Adrenal gland (tissue), 9 donors: ENCODE measurements at regions not wholly inside any gene's neighbourhood (a gene's known extent, or its start where the extent isn't known, plus 50 kb on each side); places are given as distances from the start of the nearest gene placed in this dataset.

Source experiments
- DNase-seq, 7 donors: peaks; one replicate each; pipeline ENCODE4 v3.0.0-alpha.2; 2019 to 2020
- H3K27ac ChIP-seq, 5 donors: fragments of 200-600 bp; sonication (generic) in 4 of 5; 1 replicate in 3 of 5; 2 replicates in 2 of 5; pipeline versions ENCODE4 v1.5.1 to v1.8.0; 2016 to 2020; ENCODE audit warnings: mild to moderate bottlenecking in 1 of 5
- H3K27me3 ChIP-seq: fragments of 200-600 bp; 2 replicates; pipeline ENCODE4 v1.8.0; 2021
- H3K36me3 ChIP-seq, 2 donors: fragments of 200-600 bp; replicated peaks in 1 of 2; 1 replicate in 1 of 2; 2 replicates in 1 of 2; pipeline versions ENCODE4 v1.5.1 to v1.8.0; 2018 to 2022
- H3K4me1 ChIP-seq, 2 donors: fragments of 200-600 bp; replicated peaks in 1 of 2; 1 replicate in 1 of 2; 2 replicates in 1 of 2; pipeline versions ENCODE4 v1.5.1 to v1.8.0; 2018 to 2021
- H3K4me3 ChIP-seq, 4 donors: fragments of 200-600 bp; sonication (generic) in 3 of 4; one replicate each; pipeline ENCODE4 v1.5.1; 2016 to 2018
- H3K9me3 ChIP-seq, 3 donors: fragments of 200-600 bp; sonication (generic) in 1 of 3; replicated peaks in 1 of 3; 1 replicate in 2 of 3; 2 replicates in 1 of 3; pipeline versions ENCODE4 v1.5.1 to v1.8.0; 2016 to 2021
- POLR2A ChIP-seq, 2 donors: fragments of 450-650 bp; IDR thresholded peaks; one replicate each; pipeline ENCODE4 v1.6.1; 2017; ENCODE audit warnings: antibody characterized with exemption in 2 of 2, mild to moderate bottlenecking in 2 of 2, moderate library complexity in 1 of 2
- WGBS, 4 donors: extraction: QIAGEN DNeasy Blood & Tissue Kit in 2 of 4; methylation state at CpG; one replicate each; pipeline versions ENCODE4 v1.1.5 to v1.1.7; 2013 to 2017; 5-methylcytosine and 5-hydroxymethylcytosine counted together
- intact Hi-C, 2 donors: fragments of 100-400 bp; cut with DNase I; formaldehyde crosslinking; loops; one replicate each; pipeline versions ENCODE4 v1.14.1 to v1.15.0; 2022 to 2023
- TF ChIP-seq, protein P1 (sequence below), 6 experiments: fragments of 450-650 bp in 4 of 6; fragments of 200-600 bp in 2 of 6; sonication (generic) in 1 of 6; IDR thresholded peaks; 1 replicate in 5 of 6; 2 replicates in 1 of 6; pipeline versions ENCODE4 v1.5.1 to v1.8.0; 2016 to 2021; ENCODE audit warnings: antibody characterized with exemption in 6 of 6, mild to moderate bottlenecking in 2 of 6, moderate library complexity in 1 of 6
- donor health status: healthy with polysubstance abuse.
- donor health status: Bipolar disorder and iron deficiency.
- donor health status: DM: yes; HTN: yes; CAD: no.
- donor health status: DM: no; HTN: no; CAD: no.
- donor health status: DM: no; HTN: no; CAD: no.

DNA sequence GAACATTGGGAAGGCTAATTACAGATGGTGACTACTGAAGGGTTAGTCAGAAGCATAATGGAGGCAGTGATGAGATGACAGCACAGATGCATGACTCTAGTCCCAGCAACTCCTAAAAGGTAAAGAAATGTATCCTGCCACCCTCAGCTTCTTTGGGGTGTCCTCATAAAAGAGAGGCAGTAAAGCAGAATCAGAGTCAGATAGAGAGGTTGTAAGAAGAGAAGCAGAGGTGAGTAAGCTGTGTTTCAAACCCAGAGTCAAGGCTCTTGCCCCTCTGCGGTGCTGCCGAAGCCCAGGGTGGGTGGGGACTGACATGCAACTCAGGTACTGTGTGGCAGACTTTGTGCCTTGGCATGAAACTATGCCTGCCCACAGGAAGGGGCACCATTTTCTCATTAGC is 59.5 kb upstream of the PGM2 start:
- WGBS, 4 donors, result 57 to 95% (median 84%) methylated on average over 2 of the region's 2 CpGs
- TF ChIP-seq, protein P1, sequence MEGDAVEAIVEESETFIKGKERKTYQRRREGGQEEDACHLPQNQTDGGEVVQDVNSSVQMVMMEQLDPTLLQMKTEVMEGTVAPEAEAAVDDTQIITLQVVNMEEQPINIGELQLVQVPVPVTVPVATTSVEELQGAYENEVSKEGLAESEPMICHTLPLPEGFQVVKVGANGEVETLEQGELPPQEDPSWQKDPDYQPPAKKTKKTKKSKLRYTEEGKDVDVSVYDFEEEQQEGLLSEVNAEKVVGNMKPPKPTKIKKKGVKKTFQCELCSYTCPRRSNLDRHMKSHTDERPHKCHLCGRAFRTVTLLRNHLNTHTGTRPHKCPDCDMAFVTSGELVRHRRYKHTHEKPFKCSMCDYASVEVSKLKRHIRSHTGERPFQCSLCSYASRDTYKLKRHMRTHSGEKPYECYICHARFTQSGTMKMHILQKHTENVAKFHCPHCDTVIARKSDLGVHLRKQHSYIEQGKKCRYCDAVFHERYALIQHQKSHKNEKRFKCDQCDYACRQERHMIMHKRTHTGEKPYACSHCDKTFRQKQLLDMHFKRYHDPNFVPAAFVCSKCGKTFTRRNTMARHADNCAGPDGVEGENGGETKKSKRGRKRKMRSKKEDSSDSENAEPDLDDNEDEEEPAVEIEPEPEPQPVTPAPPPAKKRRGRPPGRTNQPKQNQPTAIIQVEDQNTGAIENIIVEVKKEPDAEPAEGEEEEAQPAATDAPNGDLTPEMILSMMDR (IDR thresholded peaks at IDR 0.05), result no peak
- TF ChIP-seq POLR2A (IDR thresholded peaks at IDR 0.05), result no peak
- intact Hi-C loops, result no loop called here

DNA sequence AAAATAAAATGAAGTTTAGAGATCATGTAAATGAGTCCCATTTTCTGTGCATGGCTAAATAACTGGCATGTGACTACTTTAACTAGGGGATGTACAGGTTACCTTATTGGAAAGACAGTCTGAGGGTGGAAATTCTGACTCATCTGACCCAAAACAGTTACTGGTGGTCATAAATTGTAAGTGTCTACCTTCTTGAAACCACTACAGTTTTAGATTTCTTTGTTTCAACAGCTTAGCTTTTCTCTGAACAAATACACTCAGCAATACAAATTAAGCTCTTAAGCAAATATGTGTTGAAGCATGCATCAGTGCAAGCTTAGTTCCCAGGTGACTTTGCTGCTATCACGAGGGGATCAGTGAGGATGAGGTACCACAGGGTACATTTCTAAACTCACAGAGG is 60.7 kb upstream of the PGM2 start:
- Histone ChIP-seq H3K27ac (no peak overlapping the region), H3K36me3 (no peaks in the 10 kb centered on the region), H3K4me1 (no peaks in the 10 kb centered on the region), H3K27me3 (no peaks in the 10 kb centered on the region), H3K9me3 (no peaks in the 10 kb centered on the region), H3K4me3 (no peak overlapping the region)
- DNase-seq, result no peak
- TF ChIP-seq, protein P1 (IDR thresholded peaks at IDR 0.05), result no peak
- no peak for TF ChIP-seq POLR2A (IDR thresholded peaks at IDR 0.05)
- WGBS, 4 donors, result 78 to 95% (median 82%) methylated on average over 1 of the region's 1 CpG
- intact Hi-C loops, result no loop called here

More for the DNA sequence above, 59.5 kb upstream of the PGM2 start:
- H3K27me3 ChIP-seq, result no peaks in the 10 kb centered on the region
- H3K27ac ChIP-seq, result no peak overlapping the region
- H3K4me1 ChIP-seq, result no peaks in the 10 kb centered on the region
- DNase-seq, result no peak
- no peak overlapping the region for H3K4me3 ChIP-seq
- no peaks in the 10 kb centered on the region for H3K36me3 ChIP-seq
- no peaks in the 10 kb centered on the region for H3K9me3 ChIP-seq

DNA sequence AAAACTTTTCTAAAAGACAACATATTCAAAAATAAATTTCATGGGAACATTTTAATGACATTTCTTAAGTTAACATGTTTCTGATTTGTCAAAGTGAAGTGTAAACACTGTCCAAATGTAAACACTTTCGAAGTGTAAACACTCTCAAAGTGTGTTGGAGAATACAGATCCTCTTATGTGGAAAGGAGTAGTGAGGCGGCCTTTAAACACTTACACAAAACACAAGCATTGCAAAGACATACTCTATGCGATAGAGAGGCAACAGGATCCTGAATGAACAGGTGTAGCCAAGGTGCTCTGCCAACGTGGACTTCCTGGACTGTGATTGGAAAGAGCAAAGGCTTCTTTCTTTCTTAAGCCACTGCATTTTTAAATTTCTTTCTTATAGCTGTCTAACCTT is 62.7 kb upstream of the PGM2 start:
- no peak for DNase-seq
- Histone ChIP-seq H3K36me3 (no peaks in the 10 kb centered on the region), H3K4me3 (no peak overlapping the region), H3K4me1 (peaks cover 0 to under 1% of the 10 kb centered on the region in 2 donors), H3K27me3 (no peaks in the 10 kb centered on the region), H3K9me3 (no peaks in the 10 kb centered on the region), H3K27ac (no peak overlapping the region)
- TF ChIP-seq POLR2A (IDR thresholded peaks at IDR 0.05), result no peak
- TF ChIP-seq, protein P1 (IDR thresholded peaks at IDR 0.05), result no peak
- 77 to 89% (median 84%) methylated on average over 4 of the region's 4 CpGs for WGBS, 4 donors
- intact Hi-C loops, result no loop called here

DNA sequence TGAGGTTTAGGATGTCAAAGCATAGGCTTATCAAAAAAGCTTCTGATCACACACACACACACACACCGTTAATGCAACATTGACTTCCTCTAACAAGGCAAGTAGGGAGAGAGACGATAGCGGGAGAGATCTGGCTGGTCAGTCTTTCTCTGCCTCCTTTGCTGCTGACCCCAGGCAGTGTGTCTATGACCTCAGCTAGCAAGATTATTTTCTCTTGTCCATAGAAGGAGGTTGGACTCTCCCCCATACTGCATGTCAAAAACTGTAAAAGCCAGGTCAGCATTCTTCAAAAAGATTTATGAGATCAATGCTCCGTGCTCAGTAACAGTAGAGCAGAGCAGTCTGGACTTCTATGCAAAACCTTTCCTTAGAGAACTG is 63.5 kb upstream of the PGM2 start:
- no peak overlapping the region for H3K4me3 ChIP-seq
- no peaks in the 10 kb centered on the region for H3K9me3 ChIP-seq
- H3K27me3 ChIP-seq, result no peaks in the 10 kb centered on the region
- peaks cover 0 to 7% of the 10 kb centered on the region in 2 donors for H3K4me1 ChIP-seq
- DNase-seq, result no peak
- 32 to 39% (median 36%) methylated on average over 4 of the region's 4 CpGs for WGBS, 4 donors
- no peak overlapping the region for H3K27ac ChIP-seq
- H3K36me3 ChIP-seq, result no peaks in the 10 kb centered on the region
- TF ChIP-seq POLR2A (IDR thresholded peaks at IDR 0.05), result no peak
- intact Hi-C loops, result no loop called here

DNA sequence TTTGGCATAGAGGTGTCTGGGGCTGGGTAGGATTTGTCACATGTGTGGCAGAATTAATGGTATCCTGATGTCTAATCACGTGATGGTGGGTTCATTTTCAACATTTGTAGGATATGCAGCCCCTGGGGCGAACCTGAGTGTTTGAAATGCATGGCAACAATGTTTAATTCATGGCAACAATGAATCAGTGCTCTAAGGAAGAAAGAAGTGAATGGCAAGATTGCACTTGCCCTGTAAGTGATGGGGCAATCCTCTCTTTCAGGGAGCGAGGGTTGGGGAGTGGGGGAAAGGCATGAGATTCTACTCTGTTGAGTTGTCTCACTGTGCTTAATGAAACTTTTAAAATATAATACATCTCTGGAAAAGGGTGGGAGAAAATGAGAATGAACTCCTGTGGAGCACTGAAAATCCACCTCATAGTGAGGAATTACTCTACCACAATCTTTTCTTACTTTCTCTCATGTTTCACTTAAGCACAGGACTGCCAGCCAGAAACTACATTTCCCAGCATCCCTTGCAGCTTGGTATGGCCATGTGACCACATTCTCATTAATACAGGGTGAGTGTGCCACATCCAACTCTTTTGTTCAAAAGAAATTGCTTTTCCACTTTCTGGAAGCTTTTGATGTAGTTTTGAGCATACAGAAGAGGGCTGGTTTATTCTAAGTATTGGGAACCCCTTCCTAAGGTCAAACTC is 64.0 kb upstream of the PGM2 start:
- no peak overlapping the region for H3K4me3 ChIP-seq
- no peaks in the 10 kb centered on the region for H3K36me3 ChIP-seq
- no peaks in the 10 kb centered on the region for H3K9me3 ChIP-seq
- WGBS, 4 donors, result 64 to 80% (median 67%) methylated on average over 3 of the region's 3 CpGs
- TF ChIP-seq POLR2A (IDR thresholded peaks at IDR 0.05), result no peak
- peak in 1 of 7 donors; percentile 13 for DNase-seq
- H3K27ac ChIP-seq, result no peak overlapping the region
- intact Hi-C loops, result no loop called here
- H3K4me1 ChIP-seq, result peaks cover 0 to 7% of the 10 kb centered on the region in 2 donors
- H3K27me3 ChIP-seq, result no peaks in the 10 kb centered on the region
